GM21515 (cell line): ENCODE measurements at regions not wholly inside any gene's neighbourhood (a gene's known extent, or its start where the extent isn't known, plus 50 kb on each side); places are given as distances from the start of the nearest gene placed in this dataset.
"Not testable (repeated sequence)": the region's sequence is repeated elsewhere in the genome, so short reads cannot be mapped to it uniquely, and the experiment has no call there.

Source experiments
- ATAC-seq: cut with Tn5 transposase; IDR thresholded peaks from one replicate; pipeline ENCODE4 v1.9.1; 2021; ENCODE audit not compliant: unreplicated experiment

DNA sequence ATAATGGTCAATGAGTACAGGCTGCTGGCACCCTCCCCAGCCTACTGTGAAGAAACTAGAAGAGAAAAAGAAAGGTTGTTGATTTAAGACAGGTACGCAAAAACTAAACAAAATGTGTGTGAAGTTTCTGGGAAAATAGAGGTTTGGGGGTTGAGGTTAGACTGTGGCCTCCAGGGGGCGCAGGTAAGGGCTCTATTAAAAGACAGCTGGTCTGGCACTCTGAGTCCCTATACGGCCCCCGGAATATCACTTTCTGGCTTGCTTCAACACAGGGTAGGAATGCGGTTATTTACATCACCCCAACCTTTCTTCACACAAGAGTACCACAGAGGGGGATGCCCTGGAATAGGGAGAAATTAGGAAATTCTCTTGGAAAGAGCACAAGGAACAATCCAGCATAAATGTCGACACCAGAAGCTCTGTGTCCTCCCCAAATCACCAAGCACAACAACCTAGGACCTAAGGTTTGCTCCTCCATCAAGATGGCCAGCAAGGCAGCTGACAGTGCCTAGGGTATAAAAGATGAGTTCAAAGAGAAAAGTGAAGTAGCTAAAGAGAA, 480.8 kb upstream of the KLHL29 start:
- no peak for ATAC-seq

DNA sequence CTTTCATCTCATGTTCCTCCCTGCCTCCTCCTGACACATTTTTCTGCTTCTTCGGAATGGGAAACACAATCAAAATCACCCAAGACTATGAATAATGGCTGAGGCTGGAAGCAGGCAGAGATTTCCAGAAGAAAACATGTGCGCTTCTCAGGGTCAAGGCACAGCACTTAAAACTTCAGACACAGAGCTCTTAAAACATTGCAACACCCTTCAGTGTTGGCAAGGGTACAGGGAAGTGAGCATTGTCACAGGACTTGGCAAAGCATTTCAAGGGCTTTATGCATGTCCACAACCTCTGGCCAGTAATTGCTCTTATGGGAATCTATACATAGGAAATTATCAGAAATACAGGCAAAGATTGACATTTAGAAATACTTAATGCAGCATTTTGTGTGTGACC, 477.6 kb upstream of the KLHL29 start:
- ATAC-seq: no peak

DNA sequence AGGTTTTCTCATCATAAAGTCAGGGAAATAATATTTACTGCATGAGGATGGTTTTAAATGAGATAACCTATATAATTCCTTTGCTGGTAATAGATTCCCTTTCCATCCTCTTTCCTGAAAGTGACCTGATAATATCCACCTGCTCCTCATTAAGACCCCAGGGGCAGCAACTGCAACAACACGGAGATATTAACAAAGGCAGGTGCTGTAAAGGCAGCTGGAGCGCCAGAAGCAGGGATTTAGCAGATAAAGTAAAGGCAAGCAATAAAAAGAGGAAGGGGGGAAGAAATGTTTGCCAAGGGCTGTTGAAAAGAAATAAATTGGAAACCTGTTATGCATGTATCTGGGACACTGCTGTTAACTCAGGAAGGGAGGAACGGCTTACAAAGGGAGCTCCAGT, 472.6 kb upstream of the KLHL29 start:
- ATAC-seq: no peak

DNA sequence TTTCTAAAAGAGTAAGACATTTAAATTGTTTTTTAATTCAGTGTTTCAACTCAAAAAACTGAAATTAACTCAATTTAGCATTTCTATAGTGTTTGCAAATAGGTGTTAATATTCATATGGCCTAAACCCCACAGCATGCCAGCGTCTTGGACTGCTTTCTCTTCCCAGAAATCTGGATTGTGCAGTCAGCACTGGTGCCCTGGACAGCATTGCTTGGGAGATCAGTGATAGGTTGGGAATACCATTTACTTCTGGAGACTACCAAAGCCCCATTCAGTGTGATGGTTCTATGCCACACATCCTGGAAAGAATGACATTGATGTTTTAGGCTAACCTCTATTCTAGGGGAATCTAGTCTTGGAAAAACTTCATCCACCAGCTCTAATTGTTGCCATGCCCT, 455.0 kb upstream of the KLHL29 start:
- no peak for ATAC-seq

DNA sequence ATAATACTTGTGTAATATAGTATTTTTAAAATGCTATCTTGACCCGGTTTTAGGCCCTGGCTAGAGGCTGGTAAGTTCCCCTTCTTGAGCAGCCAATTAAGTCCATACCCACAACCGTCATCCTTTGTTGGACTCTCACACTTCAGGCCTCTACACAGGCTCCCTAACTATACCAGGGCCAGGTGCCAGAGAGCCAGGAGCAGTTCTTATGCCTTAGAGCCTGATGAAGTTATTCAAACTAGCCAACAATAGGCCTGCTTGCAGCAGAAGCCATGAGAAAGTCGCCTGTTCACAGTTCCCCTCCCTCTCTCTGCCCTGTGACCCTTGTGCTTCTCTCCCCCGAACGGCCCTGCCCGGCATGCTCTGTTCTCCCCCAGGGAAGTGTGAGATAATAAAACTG, 454.2 kb upstream of the KLHL29 start:
- no peak for ATAC-seq

DNA sequence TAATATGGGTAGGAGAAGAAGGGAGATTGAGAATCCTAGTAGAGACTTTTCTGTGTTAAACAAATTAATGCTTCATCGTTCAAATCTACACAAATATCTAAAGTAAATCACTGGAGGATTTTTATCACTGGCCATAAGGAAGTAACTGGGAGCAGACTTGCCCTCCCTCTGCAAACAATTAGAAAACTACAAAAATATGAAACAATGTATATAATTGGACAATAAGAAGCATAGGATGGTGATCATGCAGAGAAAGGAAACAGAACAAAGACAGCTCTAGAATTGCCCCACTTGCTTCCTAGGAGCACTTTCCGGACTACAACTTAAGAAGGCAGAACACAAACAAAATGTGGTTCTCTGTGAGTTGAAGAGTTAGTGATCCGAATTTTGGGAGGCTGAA, 452.7 kb upstream of the KLHL29 start:
- no peak for ATAC-seq

DNA sequence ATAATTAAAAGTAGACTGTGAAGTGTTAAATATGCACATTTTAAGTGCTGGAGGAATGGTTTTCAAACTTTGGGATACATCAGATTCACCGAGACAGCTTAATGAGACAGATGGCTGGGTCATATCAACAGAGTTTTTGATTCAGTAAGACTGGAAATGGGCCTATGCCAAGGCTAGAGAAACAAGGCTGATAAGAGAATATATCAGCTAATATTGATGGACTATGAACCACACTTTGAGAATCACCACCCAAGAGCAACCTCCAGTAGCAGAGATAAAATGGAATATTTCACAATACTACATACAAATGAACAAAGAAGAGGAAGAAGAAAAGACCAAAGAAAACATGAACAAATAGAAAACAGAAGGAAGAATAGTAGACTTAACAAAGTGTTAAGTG, 450.2 kb upstream of the KLHL29 start:
- ATAC-seq: no peak

DNA sequence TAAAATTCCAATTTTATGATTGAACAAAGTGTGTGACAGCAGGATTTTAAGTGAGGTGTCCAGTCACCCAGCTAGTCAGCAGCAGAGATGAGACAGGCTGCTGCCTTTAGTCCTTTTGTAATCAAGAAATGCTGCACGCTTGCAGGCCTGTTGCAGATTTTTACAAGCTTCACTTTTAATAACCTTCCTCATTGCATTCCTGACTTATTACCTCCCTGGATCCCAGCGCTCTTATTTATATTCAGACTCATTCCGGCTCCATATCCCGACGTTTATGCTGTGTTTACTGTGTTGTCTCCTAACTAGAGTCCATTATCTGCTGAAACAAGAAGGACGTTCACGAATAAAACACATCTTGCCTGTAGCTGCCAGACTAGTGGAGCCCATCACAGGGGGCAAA, 442.5 kb upstream of the KLHL29 start:
- no peak for ATAC-seq

DNA sequence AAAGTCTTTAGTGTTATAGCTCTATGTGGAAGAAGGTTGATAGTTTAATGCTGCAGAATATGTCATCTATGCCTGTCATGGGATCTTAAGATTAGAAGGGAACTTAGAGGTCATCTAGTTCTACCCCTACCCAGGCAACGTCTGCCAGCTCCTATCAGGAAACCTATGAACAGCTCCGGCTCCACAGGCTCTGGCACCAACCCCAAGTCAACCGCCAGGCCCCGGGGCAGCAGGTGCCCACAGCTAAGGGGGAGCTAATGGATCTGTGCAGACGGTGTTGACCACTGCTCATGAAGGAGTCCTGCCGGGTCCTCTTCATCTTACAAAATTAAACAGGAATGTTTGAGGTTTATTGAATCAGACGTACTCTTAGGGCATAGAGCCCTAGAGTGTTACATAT, 440.8 kb upstream of the KLHL29 start:
- no peak for ATAC-seq

DNA sequence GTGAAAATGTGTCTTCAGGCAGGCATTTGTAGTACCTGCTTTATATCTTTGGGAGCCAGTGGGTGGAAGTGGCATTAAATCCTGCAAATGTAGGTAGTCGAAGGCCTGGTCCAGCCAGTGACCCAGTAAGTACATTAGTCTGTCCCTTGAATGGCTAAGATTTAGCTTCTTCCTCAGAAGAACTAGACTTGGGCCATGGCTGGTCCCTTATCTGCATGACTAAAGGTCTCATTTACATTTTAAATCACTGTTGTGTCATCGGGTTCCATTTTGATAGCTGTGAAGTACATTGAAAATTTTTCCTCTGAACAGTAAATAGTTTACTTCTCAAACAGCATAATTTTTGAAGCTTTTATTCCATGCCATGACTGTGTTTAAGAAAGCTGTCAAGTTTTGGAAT, 438.4 kb upstream of the KLHL29 start:
- ATAC-seq: no peak

DNA sequence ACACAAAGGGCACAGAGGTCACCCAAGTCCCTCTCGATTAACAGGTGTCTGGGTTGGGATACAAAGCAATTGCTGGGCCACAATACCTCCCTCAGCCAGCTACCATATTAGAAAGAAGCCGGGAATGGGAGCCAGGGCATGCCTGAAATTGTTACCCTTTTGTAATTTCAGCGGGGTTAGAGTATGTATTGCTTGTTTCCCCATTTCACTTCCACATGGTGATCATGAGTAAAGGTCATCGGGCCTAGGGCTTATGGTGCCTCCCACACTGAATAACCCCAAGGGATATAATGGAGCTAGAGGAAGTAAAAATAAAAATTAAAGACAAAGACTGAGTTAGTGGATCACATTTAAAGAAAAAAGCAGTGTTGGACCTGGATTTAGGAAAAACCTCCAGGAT, 437.2 kb upstream of the KLHL29 start:
- ATAC-seq: no peak

DNA sequence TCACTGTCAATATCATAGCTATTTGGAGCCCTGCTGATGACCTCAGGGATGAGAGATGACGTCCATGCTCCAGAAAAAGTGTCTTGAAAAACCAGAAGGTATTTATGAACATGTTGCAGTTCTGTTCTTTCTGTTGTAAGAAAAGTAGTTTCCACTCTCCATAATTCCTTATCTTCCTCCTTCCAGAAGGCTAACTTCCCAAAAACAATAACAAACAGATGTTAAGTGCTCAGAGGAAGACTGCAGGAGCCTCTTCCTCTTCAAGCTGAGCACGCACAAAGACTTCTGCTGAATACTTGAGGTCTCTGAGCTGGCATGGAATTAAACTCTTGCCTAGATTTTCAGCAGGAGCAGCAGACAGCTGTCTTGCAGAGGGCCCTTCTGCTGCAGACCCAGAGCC, 434.5 kb upstream of the KLHL29 start:
- ATAC-seq: no peak

DNA sequence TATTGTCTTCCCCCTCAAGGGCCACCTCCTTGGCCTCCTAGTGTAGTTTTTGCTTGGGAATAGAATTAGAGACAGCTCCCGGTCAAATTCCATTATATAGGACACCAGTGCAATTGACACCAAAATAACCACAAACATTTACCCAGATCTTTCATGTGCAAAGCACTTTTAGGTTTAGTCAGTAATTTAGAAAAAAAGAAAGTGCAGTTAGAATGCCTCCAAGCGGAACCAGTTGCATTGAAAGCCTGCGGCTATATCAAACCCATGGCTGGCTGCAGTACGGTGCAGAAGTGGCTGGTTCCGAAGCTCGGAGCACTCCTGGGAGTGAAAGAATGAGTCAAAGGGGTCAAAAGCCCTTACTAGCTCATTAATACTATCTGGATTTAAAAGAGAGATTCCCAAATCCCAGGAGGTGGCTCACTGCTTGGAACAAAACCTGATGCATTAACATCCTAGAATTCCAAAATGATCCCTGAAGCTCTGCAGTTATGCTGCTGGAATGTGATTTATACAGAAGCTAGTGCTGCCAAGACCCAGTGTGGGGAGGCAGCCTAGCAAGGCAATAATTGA, 432.2 kb upstream of the KLHL29 start:
- ATAC-seq: no peak

DNA sequence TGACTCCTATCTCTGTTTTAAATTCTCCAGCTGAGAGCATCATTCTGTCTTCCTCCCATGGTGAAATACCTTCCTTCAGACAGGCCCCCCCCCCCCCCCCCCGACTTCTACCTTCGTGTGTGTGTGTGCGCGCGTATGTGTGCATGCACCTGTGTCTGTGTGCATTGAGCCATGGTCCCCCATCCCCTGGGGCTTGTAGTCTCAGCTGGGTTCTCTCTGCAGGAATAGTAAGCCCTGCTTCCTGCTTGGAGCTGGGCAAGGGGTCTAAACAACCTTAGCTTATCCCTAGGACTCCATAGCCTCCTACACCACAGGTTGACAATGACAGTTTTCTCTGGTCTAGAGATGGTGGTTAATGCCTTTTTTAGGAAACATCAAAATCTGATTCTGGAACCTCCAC, 427.5 kb upstream of the KLHL29 start:
- no peak for ATAC-seq

DNA sequence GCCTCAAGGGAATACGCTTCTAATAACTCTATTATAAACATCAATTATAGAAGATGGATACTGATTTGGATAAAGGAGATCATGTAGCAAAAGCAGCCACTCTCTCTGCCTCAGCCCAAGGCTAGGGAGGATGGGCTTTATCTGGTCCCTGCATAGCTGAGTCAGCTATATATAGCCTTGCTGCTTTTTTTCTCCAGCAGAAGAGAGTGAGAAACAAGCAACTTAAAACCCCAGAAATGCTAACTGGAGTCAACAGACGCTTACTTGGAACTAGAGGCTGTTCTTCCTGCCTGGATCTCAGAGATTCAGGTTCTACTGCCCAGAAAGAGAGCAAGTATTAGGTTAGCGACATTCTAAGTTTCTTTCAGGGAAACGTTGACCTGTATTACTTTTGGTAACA, 426.7 kb upstream of the KLHL29 start:
- ATAC-seq: no peak

DNA sequence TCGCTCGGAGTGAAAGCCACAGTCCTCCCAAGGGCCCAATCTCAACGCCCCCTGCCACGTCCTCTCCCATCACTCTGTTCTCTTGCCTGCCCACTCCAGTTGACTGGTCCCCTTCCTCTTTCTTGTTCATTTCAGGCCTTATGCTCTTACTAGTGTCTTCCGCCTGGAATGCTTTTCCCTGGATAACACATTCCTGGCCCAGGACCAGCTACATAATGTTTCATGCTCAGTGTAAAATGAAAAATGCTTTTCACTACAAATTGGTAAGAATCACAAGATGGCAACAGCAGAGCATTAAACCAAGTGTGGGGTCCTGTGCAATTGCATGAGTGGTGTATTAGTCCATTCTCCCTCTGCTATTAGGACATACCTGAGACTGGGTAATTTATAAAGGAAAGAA, 417.2 kb upstream of the KLHL29 start:
- ATAC-seq: no peak

DNA sequence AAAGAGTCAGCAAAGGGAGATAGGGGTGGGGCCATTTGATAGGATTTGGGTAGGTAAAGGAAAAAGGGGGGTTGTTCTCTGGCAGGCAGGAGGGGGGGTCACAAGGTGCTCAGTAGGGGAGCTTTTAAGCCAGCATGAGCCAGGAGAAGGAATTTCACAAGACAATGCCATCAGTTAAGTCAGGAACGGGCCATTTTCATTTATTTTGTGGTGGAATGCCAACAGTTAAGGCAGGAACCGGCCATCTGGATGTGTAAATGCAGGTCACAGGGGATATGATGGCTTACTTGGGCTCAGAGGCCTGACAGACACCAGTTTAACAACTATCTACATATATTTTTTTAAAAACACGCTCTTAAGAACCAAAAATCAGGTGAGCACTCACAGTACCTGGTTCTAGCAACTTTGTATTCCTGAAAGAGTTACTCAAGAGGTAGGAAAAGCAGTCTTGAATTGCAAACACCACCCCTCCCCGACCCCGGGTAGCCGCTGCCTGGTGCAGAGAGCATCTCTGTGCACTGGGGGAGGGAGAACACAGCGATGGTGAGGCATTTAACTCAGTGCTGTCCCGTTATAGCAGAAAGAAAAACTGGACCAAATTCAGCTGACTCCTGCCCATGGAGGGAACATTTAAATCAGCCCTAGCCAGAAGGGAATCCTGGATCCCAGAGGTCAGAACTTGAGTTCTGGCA, 414.5 kb upstream of the KLHL29 start:
- ATAC-seq: no peak

DNA sequence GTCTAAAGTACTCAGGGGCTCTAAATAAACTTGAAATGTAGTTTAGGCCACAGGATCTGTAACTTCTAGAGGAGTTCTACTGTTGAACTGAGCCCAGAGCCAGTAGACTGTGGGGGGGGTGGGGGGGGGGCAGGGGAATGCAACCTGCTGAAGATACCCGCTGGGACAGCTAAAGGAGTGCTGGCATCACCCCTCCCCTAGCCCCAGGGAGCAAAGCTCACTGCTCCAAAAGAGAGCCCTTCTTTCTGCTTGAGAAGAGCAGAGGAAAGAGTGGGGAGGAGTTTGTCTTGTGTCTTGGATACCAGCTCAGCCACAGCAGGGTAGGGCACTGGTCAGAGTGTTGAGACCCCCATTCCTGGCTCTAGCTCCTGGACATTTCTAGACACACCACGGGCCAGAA, 414.0 kb upstream of the KLHL29 start:
- ATAC-seq: no peak

DNA sequence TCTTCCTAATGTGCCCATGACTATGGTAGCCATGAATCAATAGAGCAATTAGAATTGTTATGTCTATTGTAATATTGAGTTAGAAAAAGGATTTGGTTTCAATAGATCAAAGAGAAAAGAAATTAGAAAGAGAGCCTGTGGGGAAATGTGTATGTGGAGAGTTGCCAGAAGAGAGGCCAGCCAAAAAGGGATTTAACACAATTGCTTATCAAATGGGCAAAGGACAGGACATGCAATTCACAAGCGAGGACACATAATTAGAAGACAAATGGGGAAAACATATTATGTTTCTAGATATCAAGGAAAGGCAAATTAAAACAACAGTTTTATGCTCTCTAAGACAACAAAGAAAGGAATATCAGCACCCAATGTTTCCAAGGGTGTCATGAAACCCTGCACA, 403.2 kb upstream of the KLHL29 start:
- no peak for ATAC-seq

DNA sequence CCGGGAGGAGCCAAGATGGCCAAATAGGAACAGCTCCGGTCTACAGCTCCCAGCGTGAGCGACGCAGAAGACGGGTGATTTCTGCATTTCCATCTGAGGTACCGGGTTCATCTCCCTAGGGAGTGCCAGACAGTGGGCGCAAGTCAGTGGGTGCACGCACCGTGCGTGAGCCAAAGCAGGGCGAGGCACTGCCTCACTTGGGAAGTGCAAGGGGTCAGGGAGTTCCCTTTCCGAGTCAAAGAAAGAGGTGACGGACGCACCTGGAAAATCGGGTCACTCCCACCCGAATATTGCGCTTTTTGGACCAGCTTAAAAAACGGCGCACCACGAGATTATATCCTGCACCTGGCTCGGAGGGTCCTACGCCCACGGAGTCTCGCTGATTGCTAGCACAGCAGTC, 400.8 kb upstream of the KLHL29 start:
- ATAC-seq: not testable (repeated sequence)

DNA sequence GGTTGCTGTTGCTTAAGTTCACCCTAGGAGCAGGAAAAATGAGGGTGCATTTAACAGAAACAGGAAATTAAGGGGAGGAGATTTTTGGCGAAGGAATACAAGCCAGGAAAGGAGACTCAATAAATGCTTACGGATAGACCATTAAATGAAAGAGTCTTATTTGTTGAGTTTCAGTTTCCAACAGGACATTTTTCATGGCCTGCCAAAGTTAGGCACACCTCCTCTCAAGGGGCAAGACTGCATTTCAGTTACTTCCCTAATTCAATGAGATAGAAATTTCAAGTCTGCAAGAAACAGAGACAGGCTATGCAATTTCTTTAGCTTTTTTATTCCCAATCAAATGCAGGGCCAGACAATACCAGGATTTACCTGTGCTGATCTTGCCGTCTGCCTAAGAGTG, 394.7 kb upstream of the KLHL29 start:
- ATAC-seq: no peak

DNA sequence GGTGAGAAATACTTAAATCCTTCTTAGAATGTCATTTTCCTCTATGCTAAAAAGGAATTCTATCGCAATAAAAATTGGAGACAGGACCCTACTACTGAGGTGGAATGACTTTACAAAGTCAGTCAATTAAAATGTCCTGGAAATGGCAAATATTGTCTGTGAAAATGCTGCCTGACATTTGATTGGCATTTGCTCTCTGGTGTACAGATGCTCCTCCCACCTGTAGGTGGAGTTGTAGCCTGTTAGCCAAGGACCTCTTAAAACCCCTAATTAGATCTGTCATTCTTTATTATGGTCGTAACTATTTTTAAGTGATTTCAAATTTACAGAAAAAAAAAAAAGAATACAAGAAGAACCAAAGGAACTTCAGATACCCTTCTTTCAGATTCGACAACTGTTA, 393.1 kb upstream of the KLHL29 start:
- ATAC-seq: no peak

DNA sequence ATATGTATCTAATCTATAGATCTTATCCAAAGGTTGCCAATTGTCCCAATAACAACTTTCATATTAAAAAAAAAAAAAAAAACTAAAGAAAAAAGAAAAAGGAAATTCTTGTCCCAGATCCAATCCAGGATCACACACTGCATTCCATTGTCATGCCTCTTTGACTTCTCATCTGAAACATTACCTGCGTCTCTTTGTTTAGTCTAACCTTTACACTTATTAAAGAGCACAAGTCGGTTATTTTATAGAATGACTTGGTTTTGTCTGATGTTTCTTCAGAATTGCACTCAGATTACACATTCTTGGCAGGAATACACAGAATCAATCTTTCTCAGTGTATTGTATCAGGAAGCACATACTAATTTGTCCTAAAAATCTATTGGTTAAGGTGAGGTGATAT, 392.5 kb upstream of the KLHL29 start:
- ATAC-seq: no peak
